ENCODE measurements at regions not wholly inside any gene's neighbourhood (a gene's known extent, or its start where the extent isn't known, plus 50 kb on each side); places are given as distances from the start of the nearest gene placed in this dataset.

DNA sequence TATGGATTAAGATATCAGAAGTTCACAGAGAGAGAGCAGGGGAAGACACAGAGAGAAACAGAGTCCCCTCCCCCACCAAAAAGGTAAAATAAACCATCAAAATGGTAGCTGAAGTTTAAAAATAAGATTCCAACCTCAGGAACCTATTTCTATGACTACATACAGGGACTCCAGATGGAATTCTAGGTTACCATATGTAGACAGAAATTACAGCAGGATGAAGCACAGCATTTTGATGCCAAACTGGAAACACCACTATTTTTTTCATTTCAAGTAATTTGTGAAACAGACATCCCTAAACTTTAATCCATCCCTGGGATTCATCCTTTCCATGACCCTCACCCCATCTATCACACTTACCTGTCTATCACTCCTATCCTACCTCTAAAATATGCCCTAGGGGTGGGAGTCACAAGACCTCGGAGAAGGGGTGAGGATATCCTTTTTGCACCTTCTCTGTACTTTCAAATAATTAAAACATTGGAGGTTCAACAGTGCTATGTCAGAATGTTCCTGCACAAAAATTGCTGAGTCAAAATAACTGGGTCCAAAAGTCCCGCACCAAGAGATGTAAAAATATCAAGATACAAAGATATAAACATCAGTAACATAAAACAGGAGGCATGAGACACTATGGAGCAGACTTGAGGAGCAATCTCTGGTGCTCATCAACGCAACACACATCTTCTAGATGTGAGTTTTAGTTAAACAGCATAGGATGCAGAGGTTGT is 344.5 kb upstream of the RASGEF1B start (continued):
- TF ChIP-seq SRF (IDR thresholded peaks at IDR 0.05; ENCODE audit: low read depth, low read length) (no peak), KDM4A (IDR thresholded peaks at IDR 0.05; ENCODE audit: low read depth, low read length, severe bottlenecking) (no peak), TEAD4 (IDR thresholded peaks at IDR 0.05; ENCODE audit: low read depth, low read length) (no peak), CTBP2 (IDR thresholded peaks at IDR 0.05; ENCODE audit: borderline replicate concordance, insufficient read depth, insufficient read length, low read length) (no peak)
- TF ChIP-seq, protein P1, sequence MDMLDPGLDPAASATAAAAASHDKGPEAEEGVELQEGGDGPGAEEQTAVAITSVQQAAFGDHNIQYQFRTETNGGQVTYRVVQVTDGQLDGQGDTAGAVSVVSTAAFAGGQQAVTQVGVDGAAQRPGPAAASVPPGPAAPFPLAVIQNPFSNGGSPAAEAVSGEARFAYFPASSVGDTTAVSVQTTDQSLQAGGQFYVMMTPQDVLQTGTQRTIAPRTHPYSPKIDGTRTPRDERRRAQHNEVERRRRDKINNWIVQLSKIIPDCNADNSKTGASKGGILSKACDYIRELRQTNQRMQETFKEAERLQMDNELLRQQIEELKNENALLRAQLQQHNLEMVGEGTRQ (IDR thresholded peaks at IDR 0.05; ENCODE audit: low read length): no peak

Data from H1 (cell line).